ENCODE measurements at regions not wholly inside any gene's neighbourhood (a gene's known extent, or its start where the extent isn't known, plus 50 kb on each side); places are given as distances from the start of the nearest gene placed in this dataset.

GRCh38 chr7:97422046-97422445, 304.5 kb downstream of the SDHAF3 start:
- TF ChIP-seq, protein P1, sequence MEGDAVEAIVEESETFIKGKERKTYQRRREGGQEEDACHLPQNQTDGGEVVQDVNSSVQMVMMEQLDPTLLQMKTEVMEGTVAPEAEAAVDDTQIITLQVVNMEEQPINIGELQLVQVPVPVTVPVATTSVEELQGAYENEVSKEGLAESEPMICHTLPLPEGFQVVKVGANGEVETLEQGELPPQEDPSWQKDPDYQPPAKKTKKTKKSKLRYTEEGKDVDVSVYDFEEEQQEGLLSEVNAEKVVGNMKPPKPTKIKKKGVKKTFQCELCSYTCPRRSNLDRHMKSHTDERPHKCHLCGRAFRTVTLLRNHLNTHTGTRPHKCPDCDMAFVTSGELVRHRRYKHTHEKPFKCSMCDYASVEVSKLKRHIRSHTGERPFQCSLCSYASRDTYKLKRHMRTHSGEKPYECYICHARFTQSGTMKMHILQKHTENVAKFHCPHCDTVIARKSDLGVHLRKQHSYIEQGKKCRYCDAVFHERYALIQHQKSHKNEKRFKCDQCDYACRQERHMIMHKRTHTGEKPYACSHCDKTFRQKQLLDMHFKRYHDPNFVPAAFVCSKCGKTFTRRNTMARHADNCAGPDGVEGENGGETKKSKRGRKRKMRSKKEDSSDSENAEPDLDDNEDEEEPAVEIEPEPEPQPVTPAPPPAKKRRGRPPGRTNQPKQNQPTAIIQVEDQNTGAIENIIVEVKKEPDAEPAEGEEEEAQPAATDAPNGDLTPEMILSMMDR (conservative IDR thresholded peaks at IDR 0.05 in 1 of 2, IDR thresholded peaks at IDR 0.05 in 1 of 2; ENCODE audit: low read depth in 1 of 2, low read length in 2 of 2): no peak
- no peak for TF ChIP-seq EZH2 (IDR thresholded peaks at IDR 0.05; ENCODE audit: low read length, missing control alignments)
